ENCODE measurements at regions not wholly inside any gene's neighbourhood (a gene's known extent, or its start where the extent isn't known, plus 50 kb on each side); places are given as distances from the start of the nearest gene placed in this dataset.
A peak's percentile ranks its signal among the peaks of the same experiment; 100 is the strongest.

DNA sequence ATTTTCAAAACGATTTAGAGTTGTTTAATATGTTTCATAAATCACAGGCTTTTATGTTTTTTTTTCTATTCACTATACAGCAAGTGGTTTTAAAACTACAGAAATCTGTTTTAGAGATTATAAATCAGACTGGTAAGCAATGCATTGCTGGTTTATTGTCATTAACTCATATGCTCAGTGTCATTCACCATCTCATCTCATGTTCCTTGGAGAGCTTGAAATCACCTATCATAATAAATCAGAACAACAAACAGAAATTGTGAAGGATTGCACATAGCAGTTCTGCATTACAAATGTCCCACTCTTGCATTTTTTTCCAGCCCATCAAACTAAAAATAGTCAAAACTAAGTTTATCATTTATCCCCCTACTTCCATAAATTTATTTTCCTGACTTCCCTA, 470.8 kb downstream of the FSCB start:
- no peak for TF ChIP-seq CTCF (IDR thresholded peaks at IDR 0.05; ENCODE audit: borderline replicate concordance, extremely low read depth, insufficient read depth)
- FAIRE-seq: no peak

GRCh38 chr14:44035707-44036106, 471.4 kb downstream of the FSCB start:
- DNase-seq (no peak), FAIRE-seq (peak; percentile 47)
- no peaks in the 10 kb centered on the region for H3K4me1 ChIP-seq (ENCODE audit: control insufficient read depth in 2 of 3, insufficient read depth in 2 of 3, low read depth in 1 of 3, low read length in 3 of 3)
- no peak overlapping the region for H3K4me3 ChIP-seq (ENCODE audit: low read length in 3 of 3)
- peaks cover 0 to 4% (median 0%) of the 10 kb centered on the region in 3 donors for H3K9me3 ChIP-seq (ENCODE audit: control insufficient read depth in 2 of 3, insufficient read depth in 1 of 3, low read length in 3 of 3)
- no peak overlapping the region for H3K27ac ChIP-seq (ENCODE audit: low read depth in 2 of 2, low read length in 2 of 2)
- no peak for TF ChIP-seq CTCF (IDR thresholded peaks at IDR 0.05; ENCODE audit: borderline replicate concordance, extremely low read depth, insufficient read depth)
- H3K27me3 ChIP-seq (ENCODE audit: control insufficient read depth, insufficient read depth, low read length): no peaks in the 10 kb centered on the region
- H3K36me3 ChIP-seq (ENCODE audit: control insufficient read depth in 2 of 3, insufficient read depth in 3 of 3, low read length in 3 of 3): no peaks in the 10 kb centered on the region
- H3K9ac ChIP-seq (ENCODE audit: low read length in 3 of 3): no peak overlapping the region
- intact Hi-C loops (cut with DNase I): no loop called here

More for the DNA sequence above, 470.8 kb downstream of the FSCB start:
- intact Hi-C loops (cut with DNase I): no loop called here
- Histone ChIP-seq H3K9ac (ENCODE audit: low read length in 3 of 3) (no peak overlapping the region), H3K36me3 (ENCODE audit: control insufficient read depth in 2 of 3, insufficient read depth in 3 of 3, low read length in 3 of 3) (no peaks in the 10 kb centered on the region), H3K27me3 (ENCODE audit: control insufficient read depth, insufficient read depth, low read length) (no peaks in the 10 kb centered on the region), H3K9me3 (ENCODE audit: control insufficient read depth in 2 of 3, insufficient read depth in 1 of 3, low read length in 3 of 3) (peaks cover 0 to 4% (median 0%) of the 10 kb centered on the region in 3 donors), H3K4me3 (ENCODE audit: low read length in 3 of 3) (no peak overlapping the region), H3K27ac (ENCODE audit: low read depth in 2 of 2, low read length in 2 of 2) (no peak overlapping the region), H3K4me1 (ENCODE audit: control insufficient read depth in 2 of 3, insufficient read depth in 2 of 3, low read depth in 1 of 3, low read length in 3 of 3) (no peaks in the 10 kb centered on the region)
- DNase-seq: no peak

GRCh38 chr14:44030831-44031383, 476.2 kb downstream of the FSCB start:
- Histone ChIP-seq H3K4me3 (ENCODE audit: low read length in 3 of 3) (no peak overlapping the region), H3K4me1 (ENCODE audit: control insufficient read depth in 2 of 3, insufficient read depth in 2 of 3, low read depth in 1 of 3, low read length in 3 of 3) (no peaks in the 10 kb centered on the region), H3K27me3 (ENCODE audit: control insufficient read depth, insufficient read depth, low read length) (no peaks in the 10 kb centered on the region), H3K9ac (ENCODE audit: low read length in 3 of 3) (no peak overlapping the region), H3K27ac (ENCODE audit: low read depth in 2 of 2, low read length in 2 of 2) (no peak overlapping the region), H3K9me3 (ENCODE audit: control insufficient read depth in 2 of 3, insufficient read depth in 1 of 3, low read length in 3 of 3) (no peaks in the 10 kb centered on the region), H3K36me3 (ENCODE audit: control insufficient read depth in 2 of 3, insufficient read depth in 3 of 3, low read length in 3 of 3) (no peaks in the 10 kb centered on the region)
- no peak for TF ChIP-seq CTCF (IDR thresholded peaks at IDR 0.05; ENCODE audit: borderline replicate concordance, extremely low read depth, insufficient read depth)
- no peak for DNase-seq
- FAIRE-seq: no peak
- intact Hi-C loops (cut with DNase I): no loop called here

- H3K36me3 ChIP-seq (ENCODE audit: control insufficient read depth in 2 of 3, insufficient read depth in 3 of 3, low read length in 3 of 3): no peaks in the 10 kb centered on the region
- DNase-seq (no peak), FAIRE-seq (no peak)
- intact Hi-C loops (cut with DNase I): no loop called here
- no peak for TF ChIP-seq CTCF (IDR thresholded peaks at IDR 0.05; ENCODE audit: borderline replicate concordance, extremely low read depth, insufficient read depth)
- H3K27ac ChIP-seq (ENCODE audit: low read depth in 2 of 2, low read length in 2 of 2): no peak overlapping the region
- no peaks in the 10 kb centered on the region for H3K27me3 ChIP-seq (ENCODE audit: control insufficient read depth, insufficient read depth, low read length)
- no peaks in the 10 kb centered on the region for H3K4me1 ChIP-seq (ENCODE audit: control insufficient read depth in 2 of 3, insufficient read depth in 2 of 3, low read depth in 1 of 3, low read length in 3 of 3)
- H3K9ac ChIP-seq (ENCODE audit: low read length in 3 of 3): no peak overlapping the region
- no peaks in the 10 kb centered on the region for H3K9me3 ChIP-seq (ENCODE audit: control insufficient read depth in 2 of 3, insufficient read depth in 1 of 3, low read length in 3 of 3)
- H3K4me3 ChIP-seq (ENCODE audit: low read length in 3 of 3): no peak overlapping the region
Observed at GRCh38 chr14:44029933-44030332, 477.1 kb downstream of the FSCB start.

Data from kidney (tissue), 13 donors.